ENCODE measurements at regions not wholly inside any gene's neighbourhood (a gene's known extent, or its start where the extent isn't known, plus 50 kb on each side); places are given as distances from the start of the nearest gene placed in this dataset.
"Not testable (repeated sequence)": the region's sequence is repeated elsewhere in the genome, so short reads cannot be mapped to it uniquely, and the experiment has no call there.

GRCh38 chr12:127480775-127481314 lies 786.1 kb upstream of the TMEM132C start:
- DNase-seq (ENCODE audit: low spot score) = no peak

- DNase-seq (ENCODE audit: low spot score) = no peak
Measured at GRCh38 chr12:127482950-127483349, 784.0 kb upstream of the TMEM132C start.

GRCh38 chr12:127485528-127485927 lies 781.4 kb upstream of the TMEM132C start:
- DNase-seq (ENCODE audit: low spot score) = peak; percentile 8

GRCh38 chr12:127487031-127487430 lies 779.9 kb upstream of the TMEM132C start:
- no peak for DNase-seq (ENCODE audit: low spot score)

GRCh38 chr12:127489061-127489460 lies 777.9 kb upstream of the TMEM132C start:
- no peak for DNase-seq (ENCODE audit: low spot score)

GRCh38 chr12:127494961-127495915 lies 771.7 kb upstream of the TMEM132C start:
- peak; percentile 87 for DNase-seq (ENCODE audit: low spot score)

GRCh38 chr12:127496255-127496654 lies 770.7 kb upstream of the TMEM132C start:
- DNase-seq (ENCODE audit: low spot score) = peak; percentile 5

GRCh38 chr12:127500512-127501035 lies 766.4 kb upstream of the TMEM132C start:
- no peak for DNase-seq (ENCODE audit: low spot score)

- DNase-seq (ENCODE audit: low spot score) = no peak
Measured at GRCh38 chr12:127501916-127502315, 765.1 kb upstream of the TMEM132C start.

GRCh38 chr12:127503246-127503645 lies 763.7 kb upstream of the TMEM132C start:
- DNase-seq (ENCODE audit: low spot score) = no peak

- DNase-seq (ENCODE audit: low spot score) = not testable (repeated sequence)
Measured at GRCh38 chr12:127503996-127504395, 763.0 kb upstream of the TMEM132C start.

- DNase-seq (ENCODE audit: low spot score) = no peak
Measured at GRCh38 chr12:127504874-127505273, 762.1 kb upstream of the TMEM132C start.

GRCh38 chr12:127507341-127507740 lies 759.6 kb upstream of the TMEM132C start:
- DNase-seq (ENCODE audit: low spot score) = peak; percentile 42

GRCh38 chr12:127509066-127509778 lies 757.7 kb upstream of the TMEM132C start:
- no peak for DNase-seq (ENCODE audit: low spot score)

GRCh38 chr12:127515941-127516340 lies 751.0 kb upstream of the TMEM132C start:
- no peak for DNase-seq (ENCODE audit: low spot score)

GRCh38 chr12:127516467-127516866 lies 750.5 kb upstream of the TMEM132C start:
- DNase-seq (ENCODE audit: low spot score) = no peak

GRCh38 chr12:127519779-127520178 lies 747.2 kb upstream of the TMEM132C start:
- DNase-seq (ENCODE audit: low spot score) = no peak

- no peak for DNase-seq (ENCODE audit: low spot score)
Measured at GRCh38 chr12:127526925-127527324, 740.0 kb upstream of the TMEM132C start.

GRCh38 chr12:127528551-127528950 lies 738.4 kb upstream of the TMEM132C start:
- DNase-seq (ENCODE audit: low spot score) = peak; percentile 22

GRCh38 chr12:127531542-127531941 lies 735.4 kb upstream of the TMEM132C start:
- DNase-seq (ENCODE audit: low spot score) = no peak

GRCh38 chr12:127533353-127533752 lies 733.6 kb upstream of the TMEM132C start:
- no peak for DNase-seq (ENCODE audit: low spot score)

- no peak for DNase-seq (ENCODE audit: low spot score)
Measured at GRCh38 chr12:127536833-127537428, 730.0 kb upstream of the TMEM132C start.

All from cerebellar cortex (tissue), 1 donor.